ENCODE measurements at regions not wholly inside any gene's neighbourhood (a gene's known extent, or its start where the extent isn't known, plus 50 kb on each side); places are given as distances from the start of the nearest gene placed in this dataset.

GRCh38 chr6:97989451-97989850 lies 706.4 kb upstream of the MMS22L start:
- TF ChIP-seq SPI1 (IDR thresholded peaks at IDR 0.05; ENCODE audit: low read depth, low read length) = no peak
- no peak for TF ChIP-seq POLR2A (IDR thresholded peaks at IDR 0.05; ENCODE audit: low read depth, low read length)
- no peak for TF ChIP-seq POLR2AphosphoS5 (IDR thresholded peaks at IDR 0.05; ENCODE audit: low read depth, low read length)
- no peak for TF ChIP-seq PAX5 (IDR thresholded peaks at IDR 0.05; ENCODE audit: insufficient read depth, low read length, severe bottlenecking)
- TF ChIP-seq POU2F2 (IDR thresholded peaks at IDR 0.05; ENCODE audit: low read depth, low read length) = no peak
- no peak for TF ChIP-seq TAF1 (IDR thresholded peaks at IDR 0.05; ENCODE audit: low read depth, low read length)
- FAIRE-seq (no peak), DNase-seq (ENCODE audit: insufficient read length, low spot score) (no peak)

GRCh38 chr6:97995158-97995557 lies 712.1 kb upstream of the MMS22L start:
- no peak for TF ChIP-seq SPI1 (IDR thresholded peaks at IDR 0.05; ENCODE audit: low read depth, low read length)
- no peak for TF ChIP-seq TAF1 (IDR thresholded peaks at IDR 0.05; ENCODE audit: low read depth, low read length)
- TF ChIP-seq PAX5 (IDR thresholded peaks at IDR 0.05; ENCODE audit: insufficient read depth, low read length, severe bottlenecking) = no peak
- no peak for TF ChIP-seq POLR2A (IDR thresholded peaks at IDR 0.05; ENCODE audit: low read depth, low read length)
- no peak for TF ChIP-seq POU2F2 (IDR thresholded peaks at IDR 0.05; ENCODE audit: low read depth, low read length)
- no peak for TF ChIP-seq POLR2AphosphoS5 (IDR thresholded peaks at IDR 0.05; ENCODE audit: low read depth, low read length)
- FAIRE-seq (no peak), DNase-seq (ENCODE audit: insufficient read length, low spot score) (no peak)

- no peak for FAIRE-seq
- TF ChIP-seq TAF1 (IDR thresholded peaks at IDR 0.05; ENCODE audit: low read depth, low read length) = no peak
- no peak for TF ChIP-seq PAX5 (IDR thresholded peaks at IDR 0.05; ENCODE audit: insufficient read depth, low read length, severe bottlenecking)
- TF ChIP-seq POLR2A (IDR thresholded peaks at IDR 0.05; ENCODE audit: low read depth, low read length) = no peak
- no peak for TF ChIP-seq POU2F2 (IDR thresholded peaks at IDR 0.05; ENCODE audit: low read depth, low read length)
- TF ChIP-seq SPI1 (IDR thresholded peaks at IDR 0.05; ENCODE audit: low read depth, low read length) = no peak
- no peak for TF ChIP-seq POLR2AphosphoS5 (IDR thresholded peaks at IDR 0.05; ENCODE audit: low read depth, low read length)
- no peak for DNase-seq (ENCODE audit: insufficient read length, low spot score)
Observed at GRCh38 chr6:98002678-98003077, 719.7 kb upstream of the MMS22L start.

- no peak for TF ChIP-seq SPI1 (IDR thresholded peaks at IDR 0.05; ENCODE audit: low read depth, low read length)
- TF ChIP-seq POLR2A (IDR thresholded peaks at IDR 0.05; ENCODE audit: low read depth, low read length) = no peak
- TF ChIP-seq POLR2AphosphoS5 (IDR thresholded peaks at IDR 0.05; ENCODE audit: low read depth, low read length) = no peak
- TF ChIP-seq POU2F2 (IDR thresholded peaks at IDR 0.05; ENCODE audit: low read depth, low read length) = no peak
- TF ChIP-seq PAX5 (IDR thresholded peaks at IDR 0.05; ENCODE audit: insufficient read depth, low read length, severe bottlenecking) = no peak
- TF ChIP-seq TAF1 (IDR thresholded peaks at IDR 0.05; ENCODE audit: low read depth, low read length) = no peak
- no peak for DNase-seq (ENCODE audit: insufficient read length, low spot score)
- no peak for FAIRE-seq
Observed at GRCh38 chr6:98014442-98015201, 731.6 kb upstream of the MMS22L start.

GRCh38 chr6:98016565-98016964 lies 733.5 kb upstream of the MMS22L start:
- no peak for TF ChIP-seq TAF1 (IDR thresholded peaks at IDR 0.05; ENCODE audit: low read depth, low read length)
- TF ChIP-seq POLR2AphosphoS5 (IDR thresholded peaks at IDR 0.05; ENCODE audit: low read depth, low read length) = no peak
- TF ChIP-seq SPI1 (IDR thresholded peaks at IDR 0.05; ENCODE audit: low read depth, low read length) = no peak
- no peak for TF ChIP-seq POU2F2 (IDR thresholded peaks at IDR 0.05; ENCODE audit: low read depth, low read length)
- TF ChIP-seq PAX5 (IDR thresholded peaks at IDR 0.05; ENCODE audit: insufficient read depth, low read length, severe bottlenecking) = no peak
- no peak for TF ChIP-seq POLR2A (IDR thresholded peaks at IDR 0.05; ENCODE audit: low read depth, low read length)
- DNase-seq (ENCODE audit: insufficient read length, low spot score) (no peak), FAIRE-seq (no peak)

- TF ChIP-seq SPI1 (IDR thresholded peaks at IDR 0.05; ENCODE audit: low read depth, low read length) = no peak
- TF ChIP-seq POLR2AphosphoS5 (IDR thresholded peaks at IDR 0.05; ENCODE audit: low read depth, low read length) = no peak
- no peak for TF ChIP-seq POLR2A (IDR thresholded peaks at IDR 0.05; ENCODE audit: low read depth, low read length)
- TF ChIP-seq TAF1 (IDR thresholded peaks at IDR 0.05; ENCODE audit: low read depth, low read length) = no peak
- no peak for TF ChIP-seq PAX5 (IDR thresholded peaks at IDR 0.05; ENCODE audit: insufficient read depth, low read length, severe bottlenecking)
- no peak for TF ChIP-seq POU2F2 (IDR thresholded peaks at IDR 0.05; ENCODE audit: low read depth, low read length)
- no peak for DNase-seq (ENCODE audit: insufficient read length, low spot score)
- FAIRE-seq = no peak
Observed at GRCh38 chr6:98020222-98020621, 737.2 kb upstream of the MMS22L start.

GRCh38 chr6:98024359-98024758 lies 741.3 kb upstream of the MMS22L start:
- DNase-seq (ENCODE audit: insufficient read length, low spot score) (no peak), FAIRE-seq (no peak)
- TF ChIP-seq POLR2A (IDR thresholded peaks at IDR 0.05; ENCODE audit: low read depth, low read length) = no peak
- TF ChIP-seq SPI1 (IDR thresholded peaks at IDR 0.05; ENCODE audit: low read depth, low read length) = no peak
- no peak for TF ChIP-seq TAF1 (IDR thresholded peaks at IDR 0.05; ENCODE audit: low read depth, low read length)
- no peak for TF ChIP-seq POLR2AphosphoS5 (IDR thresholded peaks at IDR 0.05; ENCODE audit: low read depth, low read length)
- no peak for TF ChIP-seq PAX5 (IDR thresholded peaks at IDR 0.05; ENCODE audit: insufficient read depth, low read length, severe bottlenecking)
- TF ChIP-seq POU2F2 (IDR thresholded peaks at IDR 0.05; ENCODE audit: low read depth, low read length) = no peak

GRCh38 chr6:98027898-98028297 lies 744.9 kb upstream of the MMS22L start:
- TF ChIP-seq POLR2A (IDR thresholded peaks at IDR 0.05; ENCODE audit: low read depth, low read length) (no peak), POU2F2 (IDR thresholded peaks at IDR 0.05; ENCODE audit: low read depth, low read length) (no peak), PAX5 (IDR thresholded peaks at IDR 0.05; ENCODE audit: insufficient read depth, low read length, severe bottlenecking) (no peak)
- DNase-seq (ENCODE audit: insufficient read length, low spot score) = no peak
- FAIRE-seq = no peak

- TF ChIP-seq POLR2A (IDR thresholded peaks at IDR 0.05; ENCODE audit: low read depth, low read length) = no peak
- no peak for TF ChIP-seq POLR2AphosphoS5 (IDR thresholded peaks at IDR 0.05; ENCODE audit: low read depth, low read length)
- TF ChIP-seq SPI1 (IDR thresholded peaks at IDR 0.05; ENCODE audit: low read depth, low read length) = no peak
- no peak for TF ChIP-seq TAF1 (IDR thresholded peaks at IDR 0.05; ENCODE audit: low read depth, low read length)
- TF ChIP-seq POU2F2 (IDR thresholded peaks at IDR 0.05; ENCODE audit: low read depth, low read length) = no peak
- no peak for TF ChIP-seq PAX5 (IDR thresholded peaks at IDR 0.05; ENCODE audit: insufficient read depth, low read length, severe bottlenecking)
- DNase-seq (ENCODE audit: insufficient read length, low spot score) (no peak), FAIRE-seq (no peak)
Observed at GRCh38 chr6:98033617-98034016, 750.6 kb upstream of the MMS22L start.
